ENCODE measurements at regions not wholly inside any gene's neighbourhood (a gene's known extent, or its start where the extent isn't known, plus 50 kb on each side); places are given as distances from the start of the nearest gene placed in this dataset.

GRCh38 chr16:51888016-51888415, 658.9 kb downstream of the TOX3 start:
- TF ChIP-seq EP300 (IDR thresholded peaks at IDR 0.05; ENCODE audit: borderline replicate concordance) (no peak), RAD21 (IDR thresholded peaks at IDR 0.05; ENCODE audit: low read depth) (no peak), EGR1 (IDR thresholded peaks at IDR 0.05) (no peak), TCF12 (IDR thresholded peaks at IDR 0.05; ENCODE audit: low read depth) (no peak), TAF1 (IDR thresholded peaks at IDR 0.05; ENCODE audit: low read depth) (no peak), MAX (IDR thresholded peaks at IDR 0.05) (no peak), CEBPB (IDR thresholded peaks at IDR 0.05) (no peak), CREB1 (IDR thresholded peaks at IDR 0.05; ENCODE audit: low read depth) (no peak), NFIC (IDR thresholded peaks at IDR 0.05) (no peak)
- TF ChIP-seq, protein P1, sequence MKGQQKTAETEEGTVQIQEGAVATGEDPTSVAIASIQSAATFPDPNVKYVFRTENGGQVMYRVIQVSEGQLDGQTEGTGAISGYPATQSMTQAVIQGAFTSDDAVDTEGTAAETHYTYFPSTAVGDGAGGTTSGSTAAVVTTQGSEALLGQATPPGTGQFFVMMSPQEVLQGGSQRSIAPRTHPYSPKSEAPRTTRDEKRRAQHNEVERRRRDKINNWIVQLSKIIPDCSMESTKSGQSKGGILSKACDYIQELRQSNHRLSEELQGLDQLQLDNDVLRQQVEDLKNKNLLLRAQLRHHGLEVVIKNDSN (IDR thresholded peaks at IDR 0.05), result no peak
- TF ChIP-seq, protein P2, sequence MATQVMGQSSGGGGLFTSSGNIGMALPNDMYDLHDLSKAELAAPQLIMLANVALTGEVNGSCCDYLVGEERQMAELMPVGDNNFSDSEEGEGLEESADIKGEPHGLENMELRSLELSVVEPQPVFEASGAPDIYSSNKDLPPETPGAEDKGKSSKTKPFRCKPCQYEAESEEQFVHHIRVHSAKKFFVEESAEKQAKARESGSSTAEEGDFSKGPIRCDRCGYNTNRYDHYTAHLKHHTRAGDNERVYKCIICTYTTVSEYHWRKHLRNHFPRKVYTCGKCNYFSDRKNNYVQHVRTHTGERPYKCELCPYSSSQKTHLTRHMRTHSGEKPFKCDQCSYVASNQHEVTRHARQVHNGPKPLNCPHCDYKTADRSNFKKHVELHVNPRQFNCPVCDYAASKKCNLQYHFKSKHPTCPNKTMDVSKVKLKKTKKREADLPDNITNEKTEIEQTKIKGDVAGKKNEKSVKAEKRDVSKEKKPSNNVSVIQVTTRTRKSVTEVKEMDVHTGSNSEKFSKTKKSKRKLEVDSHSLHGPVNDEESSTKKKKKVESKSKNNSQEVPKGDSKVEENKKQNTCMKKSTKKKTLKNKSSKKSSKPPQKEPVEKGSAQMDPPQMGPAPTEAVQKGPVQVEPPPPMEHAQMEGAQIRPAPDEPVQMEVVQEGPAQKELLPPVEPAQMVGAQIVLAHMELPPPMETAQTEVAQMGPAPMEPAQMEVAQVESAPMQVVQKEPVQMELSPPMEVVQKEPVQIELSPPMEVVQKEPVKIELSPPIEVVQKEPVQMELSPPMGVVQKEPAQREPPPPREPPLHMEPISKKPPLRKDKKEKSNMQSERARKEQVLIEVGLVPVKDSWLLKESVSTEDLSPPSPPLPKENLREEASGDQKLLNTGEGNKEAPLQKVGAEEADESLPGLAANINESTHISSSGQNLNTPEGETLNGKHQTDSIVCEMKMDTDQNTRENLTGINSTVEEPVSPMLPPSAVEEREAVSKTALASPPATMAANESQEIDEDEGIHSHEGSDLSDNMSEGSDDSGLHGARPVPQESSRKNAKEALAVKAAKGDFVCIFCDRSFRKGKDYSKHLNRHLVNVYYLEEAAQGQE (IDR thresholded peaks at IDR 0.05; ENCODE audit: low read depth), result no peak
